K562 (cell line): ENCODE measurements at regions not wholly inside any gene's neighbourhood (a gene's known extent, or its start where the extent isn't known, plus 50 kb on each side); places are given as distances from the start of the nearest gene placed in this dataset.

Experiments used
- ATAC-seq: fragments of 200-7000 bp; cut with Tn5 transposase; 3 replicates; pipeline ENCODE4 v1.9.1; 2020; ENCODE audit warnings: moderate library complexity
- BruUV-seq: library from RNA; stranded (reverse); fragments of 400-500 nt; replicated peaks from 2 replicates; lab custom pipeline; 2021; lab: Mats Ljungman, UMichigan
- CTCF ChIA-PET: fragments of 300-600 bp; formaldehyde crosslinking; extraction: SDS; loops from one replicate; lab custom pipeline; 2021; ENCODE audit warnings: low intra/inter-chr PET ratio; lab: Yijun Ruan, JAX
- POLR2A ChIA-PET: fragments of 300-600, 350-650 bp; sonication (Branson Sonifier 250); formaldehyde crosslinking; extraction: SDS; loops from one replicate; lab custom pipeline; 2021; ENCODE audit warnings: antibody characterized with exemption, inconsistent platforms; lab: Yijun Ruan, JAX
- DNase-seq, 4 experiments: peaks; one replicate each; pipeline versions ENCODE4 v3.0.0 to v3.0.0-alpha.2; 2011 to 2018; ENCODE audit warnings: low spot score in 3 of 4, mixed read lengths in 3 of 4; ENCODE audit errors: extremely low read depth in 1 of 4
- FAIRE-seq: peaks from 2 replicates; lab custom pipeline; 2011; peaks lifted over from hg19 to GRCh38; lab: Jason Lieb, UNC
- H2AFZ ChIP-seq: 2 replicates; pipeline ENCODE4 v1.6.0; 2011; ENCODE audit warnings: low read depth, low read length, control low read depth, inconsistent platforms
- H3K27ac ChIP-seq: fragments of 200-600 bp; 3 replicates; pipeline ENCODE4 v1.8.0; 2011; ENCODE audit warnings: low read depth, mild to moderate bottlenecking, control low read depth, inconsistent platforms, low read length, moderate library complexity, mixed read lengths; ENCODE audit errors: extremely low read depth
- H3K27me3 ChIP-seq, 2 experiments: fragments of 300-600 bp in 1 of 2; 2 replicates in 1 of 2; 3 replicates in 1 of 2; pipeline versions ENCODE4 v1.6.0 to v1.8.0; 2011; ENCODE audit warnings: inconsistent platforms in 2 of 2, low read length in 2 of 2, mild to moderate bottlenecking in 1 of 2, mixed read lengths in 1 of 2, moderate library complexity in 1 of 2; ENCODE audit not compliant: control insufficient read depth in 2 of 2, insufficient read depth in 2 of 2
- H3K36me3 ChIP-seq: fragments of 300-600 bp; 3 replicates; pipeline ENCODE4 v1.8.0; 2011; ENCODE audit warnings: mild to moderate bottlenecking, low read length, inconsistent platforms; ENCODE audit not compliant: control insufficient read depth, insufficient read depth
- H3K4me1 ChIP-seq, 2 experiments: fragments of 200-600 bp in 1 of 2; replicated peaks in 1 of 2; 2 replicates in 1 of 2; 3 replicates in 1 of 2; pipeline versions ENCODE4 v1.5.1 to v1.8.0; 2011; ENCODE audit warnings: inconsistent platforms in 2 of 2, low read length in 2 of 2, mild to moderate bottlenecking in 1 of 2, mixed read lengths in 1 of 2, moderate library complexity in 1 of 2; ENCODE audit not compliant: control insufficient read depth in 2 of 2, insufficient read depth in 2 of 2
- H3K4me2 ChIP-seq: 2 replicates; pipeline ENCODE4 v1.6.1; 2011; ENCODE audit warnings: low read length, control low read depth, inconsistent platforms, mixed read lengths; ENCODE audit not compliant: insufficient read depth
- H3K4me3 ChIP-seq: fragments of 200-600 bp; sonication (generic), shearing (Covaris generic); 2 replicates; pipeline ENCODE4 v1.5.1; 2016; ENCODE audit warnings: control low read depth, inconsistent platforms
- H3K79me2 ChIP-seq: fragments of 200-600 bp; 3 replicates; pipeline ENCODE4 v1.8.0; 2011; ENCODE audit warnings: low read length, inconsistent platforms; ENCODE audit not compliant: control insufficient read depth, insufficient read depth
- H3K9ac ChIP-seq, 2 experiments: 2 replicates each; pipeline versions ENCODE4 v1.6.0 to v1.6.1; 2011; ENCODE audit warnings: low read depth in 2 of 2, low read length in 2 of 2, control low read depth in 1 of 2, inconsistent platforms in 1 of 2, mild to moderate bottlenecking in 1 of 2, mixed read lengths in 1 of 2; ENCODE audit not compliant: insufficient read depth in 1 of 2
- H3K9me1 ChIP-seq: one replicate; pipeline ENCODE4 v1.6.0; 2011; ENCODE audit warnings: inconsistent platforms, mild to moderate bottlenecking, low read length, moderate library complexity; ENCODE audit not compliant: control insufficient read depth, insufficient read depth
- H3K9me3 ChIP-seq: replicated peaks from 2 replicates; pipeline ENCODE4 v1.5.1; 2011; ENCODE audit warnings: low read depth, low read length, inconsistent platforms; ENCODE audit not compliant: control insufficient read depth, insufficient read depth
- H4K20me1 ChIP-seq: replicated peaks from 2 replicates; pipeline ENCODE4 v1.6.1; 2011; ENCODE audit warnings: low read length, inconsistent platforms, mixed read lengths; ENCODE audit not compliant: control insufficient read depth, insufficient read depth
- EGR1 ChIP-seq: fragments of 450-650 bp; conservative IDR thresholded peaks from 2 replicates; pipeline ENCODE4 v1.6.1; 2017; ENCODE audit warnings: mild to moderate bottlenecking
- ETV6 ChIP-seq, 3 experiments: fragments of 150-350 bp in 1 of 3; sonication (generic) in 1 of 3; formaldehyde crosslinking in 1 of 3; IDR thresholded peaks; 2 replicates each; pipeline versions ENCODE4 v1.6.1 to v1.8.0; 2014 to 2022; ENCODE audit warnings: borderline replicate concordance in 2 of 3, low read depth in 2 of 3, antibody characterized with exemption in 1 of 3, low read length in 1 of 3, mild to moderate bottlenecking in 1 of 3, missing genetic modification reagents in 1 of 3
- HDAC8 ChIP-seq: fragments of 450-650 bp; IDR thresholded peaks from 2 replicates; pipeline ENCODE4 v1.6.1; 2016; ENCODE audit warnings: mild to moderate bottlenecking, missing genetic modification characterization, moderate library complexity, missing compliant biosample characterization
- MCM7 ChIP-seq, 2 experiments: fragments of 450-650 bp; IDR thresholded peaks; 2 replicates each; pipeline ENCODE4 v1.6.1; 2016 to 2018
- RAD21 ChIP-seq, 2 experiments: fragments of 250-450 bp in 1 of 2; fragments of 450-650 bp in 1 of 2; sonication (Bioruptor Pico) in 1 of 2; formaldehyde crosslinking in 1 of 2; IDR thresholded peaks in 1 of 2; conservative IDR thresholded peaks in 1 of 2; 2 replicates each; pipeline versions ENCODE4 v1.4.0 to v1.8.0; 2020 to 2022; ENCODE audit warnings: mild to moderate bottlenecking in 2 of 2, moderate library complexity in 1 of 2
- U2AF2 ChIP-seq: fragments of 200-400 bp; formaldehyde crosslinking; optimal IDR thresholded peaks from 2 replicates; pipeline ENCODE3; 2017; ENCODE audit warnings: low read depth, mild to moderate bottlenecking, low read length
- ZNF347 ChIP-seq: fragments of 450-650 bp; formaldehyde crosslinking; IDR thresholded peaks from 2 replicates; pipeline ENCODE4 v1.4.0; 2020; ENCODE audit warnings: low read depth, mild to moderate bottlenecking, moderate library complexity
- ZNF780A ChIP-seq: fragments of 250-450 bp; sonication (Bioruptor Pico); IDR thresholded peaks from 2 replicates; pipeline ENCODE4 v1.5.0; 2021; ENCODE audit warnings: mild to moderate bottlenecking
- WGBS: fragments of 100-300 bp; shearing (Covaris generic); methylation state at CpG from one replicate; pipeline ENCODE4 v1.1.6; 2016; ENCODE audit warnings: low coverage, mixed read lengths; ENCODE audit not compliant: insufficient coverage; ENCODE audit errors: missing lambda C conversion rate; 5-methylcytosine and 5-hydroxymethylcytosine counted together
- in situ Hi-C: fragments of 300-500 bp; cut with MboI; formaldehyde crosslinking; loops from 4 replicates; pipeline ENCODE4 v1.15.0; 2018; ENCODE audit warnings: inconsistent platforms, mixed read lengths
- intact Hi-C: fragments of 100-400 bp; cut with micrococcal nuclease; formaldehyde crosslinking; loops from 2 replicates; pipeline ENCODE4 v1.14.2; 2022
- TF ChIP-seq, protein P1 (sequence below), 3 experiments: IDR thresholded peaks in 2 of 3; conservative IDR thresholded peaks in 1 of 3; 2 replicates each; pipeline ENCODE4 v1.5.1; 2011 to 2012; ENCODE audit warnings: low read length in 3 of 3, mild to moderate bottlenecking in 3 of 3, control low read depth in 2 of 3, improper control_type of control experiment in 1 of 3, inconsistent platforms in 1 of 3, low read depth in 1 of 3, mixed read lengths in 1 of 3, moderate library complexity in 1 of 3; ENCODE audit not compliant: insufficient read depth in 2 of 3

DNA sequence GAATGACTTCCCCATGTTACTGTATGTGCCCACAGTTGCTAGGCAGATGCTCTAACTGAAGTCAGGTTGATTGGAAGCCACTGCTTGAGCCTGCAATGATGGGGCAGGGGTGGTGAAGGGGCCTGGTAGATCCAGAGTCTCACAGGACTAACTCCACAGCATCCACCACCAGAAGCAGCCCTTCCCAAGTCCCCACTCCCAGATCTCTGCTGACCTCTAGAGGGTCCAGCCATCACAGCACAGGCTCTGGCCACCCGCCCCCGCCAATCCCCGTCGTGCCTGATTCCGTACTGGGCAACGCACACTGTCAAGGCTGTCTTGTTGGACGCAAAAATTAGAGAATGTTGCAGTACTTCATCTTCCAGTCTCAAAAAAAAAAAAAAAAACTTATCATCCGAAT is 136.8 kb upstream of the PDE1C start:
- Histone ChIP-seq H3K9ac (no peak overlapping the region), H3K9me1 (no peaks in the 10 kb centered on the region), H3K79me2 (no peaks in the 10 kb centered on the region), H3K4me2 (no peak overlapping the region), H3K36me3 (no peaks in the 10 kb centered on the region), H3K4me1 (no peaks in the 10 kb centered on the region), H3K27me3 (no peaks in the 10 kb centered on the region), H2AFZ (no peak overlapping the region), H3K9me3 (no peaks in the 10 kb centered on the region), H3K4me3 (no peak overlapping the region), H4K20me1 (no peaks in the 10 kb centered on the region), H3K27ac (no peak overlapping the region)
- in situ Hi-C loops (loop anchor here (10.0 kb wide), 1 partner anchor 462 kb away; no protein-coding TSS in a partner anchor), intact Hi-C loops (loop anchor here (10.0 kb wide), 1 partner anchor 762 kb away; no protein-coding TSS in a partner anchor)
- BruUV-seq: no TSS peak
- DNase-seq: peak; percentile 28 to 57 (median 36)
- WGBS: 0% methylated on average over 8 of the region's 8 CpGs
- TF ChIP-seq U2AF2: no peak
- TF ChIP-seq, protein P1, sequence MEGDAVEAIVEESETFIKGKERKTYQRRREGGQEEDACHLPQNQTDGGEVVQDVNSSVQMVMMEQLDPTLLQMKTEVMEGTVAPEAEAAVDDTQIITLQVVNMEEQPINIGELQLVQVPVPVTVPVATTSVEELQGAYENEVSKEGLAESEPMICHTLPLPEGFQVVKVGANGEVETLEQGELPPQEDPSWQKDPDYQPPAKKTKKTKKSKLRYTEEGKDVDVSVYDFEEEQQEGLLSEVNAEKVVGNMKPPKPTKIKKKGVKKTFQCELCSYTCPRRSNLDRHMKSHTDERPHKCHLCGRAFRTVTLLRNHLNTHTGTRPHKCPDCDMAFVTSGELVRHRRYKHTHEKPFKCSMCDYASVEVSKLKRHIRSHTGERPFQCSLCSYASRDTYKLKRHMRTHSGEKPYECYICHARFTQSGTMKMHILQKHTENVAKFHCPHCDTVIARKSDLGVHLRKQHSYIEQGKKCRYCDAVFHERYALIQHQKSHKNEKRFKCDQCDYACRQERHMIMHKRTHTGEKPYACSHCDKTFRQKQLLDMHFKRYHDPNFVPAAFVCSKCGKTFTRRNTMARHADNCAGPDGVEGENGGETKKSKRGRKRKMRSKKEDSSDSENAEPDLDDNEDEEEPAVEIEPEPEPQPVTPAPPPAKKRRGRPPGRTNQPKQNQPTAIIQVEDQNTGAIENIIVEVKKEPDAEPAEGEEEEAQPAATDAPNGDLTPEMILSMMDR (IDR thresholded peaks at IDR 0.05 in 2 of 3, conservative IDR thresholded peaks at IDR 0.05 in 1 of 3; ENCODE audit: insufficient read depth in 2 of 3, low read depth in 1 of 3, low read length in 3 of 3): peak; percentile 55 to 62 (median 56); a peak in 5 of 6 replicates
- no peak for TF ChIP-seq ZNF347 (CRISPR knock-in tag)
- TF ChIP-seq HDAC8 (tag): no peak
- no peak for TF ChIP-seq MCM7 (IDR thresholded peaks at IDR 0.05)
- no peak for TF ChIP-seq ZNF780A (CRISPR knock-in tag)
- peak; percentile 85 for TF ChIP-seq EGR1
- TF ChIP-seq ETV6 (IDR thresholded peaks at IDR 0.05; ENCODE audit: borderline replicate concordance in 1 of 2, low read depth in 2 of 2, low read length in 1 of 2): no peak
- TF ChIP-seq ETV6 (CRISPR knock-in tag; IDR thresholded peaks at IDR 0.05; ENCODE audit: borderline replicate concordance): no peak
- peak in 1 of 2 experiments; percentile 46; a peak in 1 of 4 replicates for TF ChIP-seq RAD21 (CRISPR knock-in tag; conservative IDR thresholded peaks at IDR 0.05 in 1 of 2, IDR thresholded peaks at IDR 0.05 in 1 of 2)
- no peak for FAIRE-seq
- peak; percentile 91 for ATAC-seq
- CTCF ChIA-PET: interaction anchor here (0.7 to 0.8 kb wide), 2 partner anchors 140 to 464 kb away, joined by 3 read pairs; no protein-coding TSS in a partner anchor
- POLR2A ChIA-PET: interaction anchor here (0.5 kb wide), 1 partner anchor 22 kb away, joined by 3 read pairs; no protein-coding TSS in a partner anchor
